Stimulated activated naive CD8-positive, alpha-beta T cell treated with anti-CD3 and anti-CD28 coated beads, Interleukin-15, Interleukin-2, amounts not matched to agents 100 U/mL and 50 U/mL, for 24 hours (primary cell): ENCODE measurements at regions not wholly inside any gene's neighbourhood (a gene's known extent, or its start where the extent isn't known, plus 50 kb on each side); places are given as distances from the start of the nearest gene placed in this dataset.
"Not testable (repeated sequence)": the region's sequence is repeated elsewhere in the genome, so short reads cannot be mapped to it uniquely, and the experiment has no call there.

Experiments used
- ATAC-seq: fragments of 150-1000 bp; cut with Tn5 transposase; one replicate; pipeline ENCODE4 v1.10.0; 2021
- DNase-seq: peaks from one replicate; pipeline ENCODE4 v3.0.0; 2021

DNA sequence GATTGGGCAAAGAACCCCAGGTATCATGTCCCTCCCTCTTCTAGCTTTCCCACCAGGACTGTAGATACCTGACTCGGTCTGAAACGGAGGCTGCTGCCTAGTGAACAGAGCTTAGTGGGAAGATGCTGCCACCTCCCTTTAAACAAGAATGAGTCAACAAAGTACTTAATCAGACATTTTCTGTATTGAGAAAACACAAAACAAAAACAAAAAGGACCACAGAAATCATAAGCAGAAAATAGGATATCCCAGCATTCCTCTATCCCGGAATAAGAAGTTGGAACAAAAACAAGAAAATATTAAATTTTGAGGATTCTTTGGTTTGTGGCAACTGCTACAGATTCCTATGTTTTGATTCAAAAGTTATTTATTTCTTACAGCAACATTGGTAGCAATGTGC lies 51.7 kb upstream of the COL8A1 start:
- no peak for DNase-seq

DNA sequence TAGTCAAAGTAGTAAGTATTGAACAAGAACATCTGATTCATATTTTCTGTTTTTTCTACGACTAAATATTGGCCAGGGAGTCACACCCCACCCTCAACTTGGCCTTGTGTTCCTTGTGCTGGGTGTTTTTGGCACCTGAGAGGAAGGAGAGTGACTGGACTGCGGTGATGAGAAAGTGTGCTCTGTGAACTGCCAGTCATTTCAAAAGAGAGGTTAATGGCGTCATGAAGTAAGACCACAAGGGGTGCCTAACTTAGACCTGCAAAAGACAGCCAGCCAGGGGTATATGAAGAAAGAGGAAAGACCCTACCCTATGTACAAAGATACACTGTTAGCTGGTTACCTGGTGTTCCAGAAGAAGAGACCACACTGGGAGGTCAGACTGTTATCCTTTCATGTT lies 58.4 kb upstream of the COL8A1 start:
- no peak for DNase-seq
- ATAC-seq: no peak

More for the DNA sequence above, 51.7 kb upstream of the COL8A1 start:
- ATAC-seq: no peak

- DNase-seq: no peak
- ATAC-seq: no peak
Observed at GRCh38 chr3:99579246-99579645, 59.1 kb upstream of the COL8A1 start.

DNA sequence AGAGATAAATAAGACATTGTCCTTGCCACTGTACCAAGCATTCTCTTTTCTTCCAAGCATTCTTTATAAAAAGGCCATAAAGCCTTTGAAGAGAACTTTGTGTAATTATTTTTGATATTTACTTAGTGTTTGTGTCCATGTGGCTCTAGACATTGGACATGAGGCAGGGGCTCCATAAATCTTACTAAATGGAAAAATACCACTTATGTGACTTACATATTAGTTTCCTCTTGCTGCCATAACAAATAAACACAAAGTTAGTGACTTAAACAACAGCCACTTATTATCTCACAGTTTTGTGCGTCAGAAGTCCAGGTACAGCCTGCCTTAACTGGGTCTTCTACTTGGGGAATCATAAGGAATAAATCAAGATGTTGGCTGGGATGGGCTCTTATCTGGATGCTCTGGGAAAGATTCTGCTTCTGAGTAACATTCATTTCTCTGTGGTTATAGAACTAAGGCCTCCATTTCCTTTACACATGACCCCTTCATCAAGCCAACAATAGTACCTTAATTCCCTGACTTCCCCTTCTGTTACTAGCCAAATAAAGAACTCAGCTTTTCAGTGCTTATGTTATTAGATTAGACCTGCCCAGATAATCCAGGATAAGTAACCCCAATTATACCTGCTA lies 59.9 kb upstream of the COL8A1 start:
- ATAC-seq (no peak), DNase-seq (no peak)

DNA sequence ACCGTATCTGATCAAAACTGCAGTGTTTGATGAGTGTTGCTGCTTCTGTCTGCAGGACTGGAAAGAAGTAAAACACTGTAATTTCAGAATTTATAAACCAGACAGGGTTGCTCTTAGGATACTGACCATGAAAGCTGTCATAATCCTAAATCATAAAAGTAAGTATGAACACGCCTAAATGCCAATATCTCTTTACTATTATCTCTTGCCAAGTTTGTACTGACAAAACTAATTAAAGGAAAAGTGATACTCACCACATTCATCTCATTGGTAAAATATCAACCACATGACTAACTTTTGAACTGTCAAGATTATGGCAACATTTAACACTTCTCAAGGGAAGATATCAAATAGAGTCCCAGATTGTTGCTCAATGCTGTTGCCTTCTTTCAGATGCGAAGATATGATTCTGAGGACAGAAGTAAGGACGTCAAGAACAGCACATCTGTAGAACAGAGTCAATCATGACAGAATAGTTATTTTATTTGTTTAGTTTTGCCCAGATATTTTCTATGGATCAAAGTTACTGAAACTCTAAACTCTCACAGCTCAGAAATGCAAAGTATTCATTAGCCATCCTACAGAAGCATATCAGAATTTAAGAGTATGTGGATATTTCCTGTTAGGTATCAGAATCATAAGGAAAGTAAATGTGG lies 61.4 kb upstream of the COL8A1 start:
- DNase-seq: no peak
- ATAC-seq: no peak

GRCh38 chr3:99575683-99576082 lies 62.7 kb upstream of the COL8A1 start:
- DNase-seq: no peak
- no peak for ATAC-seq

DNA sequence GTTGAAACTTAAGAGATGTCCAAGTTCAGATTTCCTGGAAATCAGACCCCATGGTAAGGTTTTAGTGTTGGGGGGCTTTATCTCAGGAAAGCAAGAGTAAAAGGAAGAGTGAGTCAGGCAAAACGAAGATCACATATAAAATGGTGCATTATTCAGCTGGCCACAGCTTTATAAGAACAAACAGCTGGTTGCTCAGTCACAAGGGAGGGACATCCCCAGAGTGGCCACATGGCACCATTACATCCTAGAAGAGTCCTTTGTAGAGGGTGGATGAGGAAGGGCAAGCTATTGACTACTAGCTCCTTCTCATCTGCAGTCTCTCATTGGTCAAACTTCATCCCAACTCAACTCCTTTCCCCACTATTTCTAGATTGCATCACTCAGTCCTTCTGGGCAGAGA lies 68.3 kb upstream of the COL8A1 start:
- DNase-seq: no peak
- ATAC-seq: no peak

DNA sequence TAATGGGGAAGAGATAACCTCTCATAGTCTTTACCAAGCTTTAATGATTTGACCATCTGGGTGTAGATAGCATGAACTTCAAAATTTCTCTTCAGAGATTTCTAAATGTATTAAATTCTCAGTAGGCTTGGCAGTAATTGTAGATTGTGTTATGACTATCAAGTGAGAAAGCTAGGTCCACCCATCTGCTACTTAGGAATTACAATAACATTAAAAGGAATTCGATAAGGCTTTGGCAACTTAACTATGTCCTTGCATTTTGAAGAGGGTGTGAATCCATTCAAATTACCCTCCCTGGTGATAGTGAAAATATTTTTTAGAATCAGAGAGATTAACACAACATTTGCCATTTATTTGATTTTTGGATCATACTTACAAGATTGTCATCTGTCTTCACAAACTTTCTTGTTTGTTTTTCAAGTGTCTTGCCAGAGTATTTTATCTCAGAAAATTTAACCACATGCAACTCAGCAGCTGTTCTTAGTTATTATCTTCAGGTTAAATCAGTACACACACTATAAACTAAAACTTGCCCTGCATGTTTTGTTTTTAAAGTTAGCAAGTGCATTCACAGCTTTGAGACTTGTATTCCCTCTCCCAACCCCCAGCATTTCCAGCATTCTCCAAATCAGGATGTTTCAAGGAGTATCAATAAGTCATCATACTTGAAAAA lies 69.6 kb upstream of the COL8A1 start:
- ATAC-seq (no peak), DNase-seq (no peak)

DNA sequence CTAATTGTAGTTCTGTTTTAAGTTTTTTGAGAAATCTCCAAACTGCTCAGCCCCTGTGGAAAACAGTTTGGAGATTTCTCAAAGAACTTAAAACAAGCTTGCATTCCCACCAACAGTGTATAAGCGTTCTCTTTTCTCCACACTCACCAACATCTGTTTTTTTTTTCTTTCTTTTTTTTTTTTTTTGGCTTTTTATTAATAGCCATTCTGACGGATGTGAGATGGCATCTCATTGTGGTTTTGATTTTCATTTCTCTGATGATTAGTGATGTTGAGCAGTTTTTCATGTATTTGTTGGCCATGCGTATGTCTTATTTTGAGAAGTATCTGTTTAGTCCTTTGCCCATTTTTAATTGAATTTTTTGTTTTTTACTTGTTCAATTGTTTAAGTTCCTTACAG lies 73.1 kb upstream of the COL8A1 start:
- no peak for DNase-seq
- no peak for ATAC-seq

DNA sequence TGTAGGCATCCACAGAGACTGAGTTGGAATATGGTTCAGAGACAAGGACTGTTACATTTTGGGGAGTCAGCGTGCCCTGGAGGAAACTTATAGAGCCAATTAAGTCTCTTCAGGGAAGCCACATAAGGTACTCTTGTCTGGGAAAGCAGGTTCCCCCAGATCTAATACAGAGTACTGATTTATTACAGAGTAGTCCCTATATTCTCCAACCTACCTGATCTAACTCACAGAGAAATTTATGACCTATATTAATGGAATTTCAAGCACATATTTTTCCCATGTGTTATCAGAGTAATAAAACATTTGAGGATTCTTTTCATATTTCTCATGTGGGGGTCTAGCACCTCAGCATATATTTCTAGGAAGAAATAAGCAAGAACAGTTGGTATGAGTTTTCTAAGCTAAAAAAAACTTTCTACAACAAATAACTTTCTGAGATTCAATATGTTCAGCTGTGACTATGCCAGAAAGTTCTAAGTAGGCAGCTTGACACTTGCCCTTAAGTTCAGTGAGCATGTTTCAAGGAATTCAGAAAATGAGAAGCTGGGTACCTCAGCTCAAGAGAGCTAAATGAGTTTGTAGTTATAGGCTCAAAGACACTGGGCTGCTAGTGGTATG lies 75.3 kb upstream of the COL8A1 start:
- DNase-seq (no peak), ATAC-seq (no peak)

DNA sequence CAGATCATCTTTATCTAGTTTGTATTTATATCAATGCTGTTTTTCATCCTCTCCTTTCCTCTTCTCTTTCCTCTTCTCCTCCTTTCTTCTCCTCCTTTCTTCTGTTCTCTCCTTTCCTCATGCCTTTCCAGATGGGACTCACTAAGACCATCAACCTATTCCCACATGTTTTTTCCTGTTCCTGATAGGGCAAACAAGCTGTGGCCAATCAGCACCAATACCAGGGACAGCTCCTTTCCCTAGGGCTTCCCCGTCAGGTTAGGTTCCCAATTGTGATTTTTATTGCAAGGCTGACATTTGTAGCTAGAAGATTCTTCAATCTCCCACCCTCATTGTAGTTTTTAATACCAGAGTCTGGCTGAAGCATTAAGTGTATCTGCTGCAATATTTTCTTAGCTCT lies 76.3 kb upstream of the COL8A1 start:
- no peak for ATAC-seq
- DNase-seq: no peak

- ATAC-seq (no peak), DNase-seq (no peak)
Observed at GRCh38 chr3:99561056-99561455, 77.3 kb upstream of the COL8A1 start.

GRCh38 chr3:99559196-99559595 lies 79.2 kb upstream of the COL8A1 start:
- no peak for DNase-seq
- no peak for ATAC-seq

GRCh38 chr3:99555885-99556284 lies 82.5 kb upstream of the COL8A1 start:
- ATAC-seq, DNase-seq: not testable (repeated sequence)

- ATAC-seq (no peak), DNase-seq (no peak)
Observed at GRCh38 chr3:99551520-99551919, 86.9 kb upstream of the COL8A1 start.

- DNase-seq (no peak), ATAC-seq (no peak)
Observed at GRCh38 chr3:99549957-99550603, 88.3 kb upstream of the COL8A1 start.

DNA sequence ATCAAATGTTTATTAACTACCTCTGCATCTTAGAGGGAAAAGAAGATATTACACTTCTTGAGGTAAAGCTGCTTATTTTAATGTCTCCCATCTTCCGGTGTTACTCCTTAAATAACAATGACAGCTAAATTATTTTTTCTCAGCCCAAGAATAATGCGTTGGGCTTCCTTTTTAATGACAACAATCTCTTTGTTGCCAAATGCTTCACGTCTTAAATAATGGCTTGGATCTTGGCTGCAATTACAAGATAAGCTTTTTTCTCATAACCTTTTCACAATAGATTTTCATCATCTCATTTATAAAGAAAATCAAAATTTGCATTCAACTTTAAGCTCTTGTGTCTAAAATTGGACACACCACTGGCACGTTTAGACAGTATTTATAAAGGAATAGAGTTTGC lies 89.2 kb upstream of the COL8A1 start:
- ATAC-seq (no peak), DNase-seq (no peak)

DNA sequence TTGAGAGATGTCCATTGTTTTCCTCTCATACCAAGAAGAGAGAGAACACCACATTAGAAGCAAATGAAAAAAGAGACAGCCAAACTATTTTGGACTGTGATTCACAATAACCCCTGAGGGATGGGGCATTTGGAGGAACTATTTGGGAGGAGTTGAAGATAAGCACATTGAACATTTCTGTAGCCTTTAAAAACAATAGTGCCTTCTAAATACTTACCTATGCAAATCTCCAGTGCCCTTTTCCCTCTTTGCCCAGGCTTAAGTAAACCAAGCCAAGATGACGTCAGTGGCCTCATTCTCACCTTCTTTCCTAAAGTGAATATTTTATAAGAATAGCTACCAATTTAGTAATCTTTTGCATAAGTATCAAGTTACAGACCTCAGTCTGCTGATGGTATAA lies 89.7 kb upstream of the COL8A1 start:
- DNase-seq (no peak), ATAC-seq (no peak)

DNA sequence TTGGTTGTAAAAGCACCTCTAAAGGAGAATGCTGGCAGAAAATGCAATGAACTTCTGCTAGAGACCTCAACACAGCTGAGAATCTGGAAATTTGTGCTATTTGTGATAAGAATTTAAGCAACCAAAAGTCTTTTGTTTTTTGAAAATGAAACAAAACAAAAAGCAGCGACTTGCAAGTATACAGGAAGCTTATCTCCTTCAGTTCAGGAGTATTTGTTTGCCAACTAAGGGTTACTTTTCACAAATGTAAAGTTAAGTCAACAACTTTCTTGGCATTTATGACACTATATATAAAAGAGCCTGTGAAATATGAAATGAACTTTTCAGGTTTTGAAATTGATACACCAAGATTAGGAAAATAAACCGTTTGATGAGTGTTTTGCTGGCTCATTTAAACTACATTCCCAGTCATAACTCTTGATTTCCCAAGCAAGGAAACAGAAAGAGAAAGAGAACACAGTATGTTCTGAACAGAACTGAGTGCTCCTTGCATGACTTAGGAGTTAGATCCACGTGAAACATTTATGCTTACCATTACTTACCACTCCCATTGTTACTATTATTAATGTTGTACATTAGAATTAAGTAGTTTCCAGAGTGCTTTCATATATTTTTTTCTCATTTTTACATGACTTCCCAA lies 92.3 kb upstream of the COL8A1 start:
- DNase-seq (no peak), ATAC-seq (no peak)

GRCh38 chr3:99544786-99545281 lies 93.6 kb upstream of the COL8A1 start:
- DNase-seq: no peak
- no peak for ATAC-seq

GRCh38 chr3:99543796-99544195 lies 94.6 kb upstream of the COL8A1 start:
- ATAC-seq (no peak), DNase-seq (no peak)
